ENCODE measurements at regions not wholly inside any gene's neighbourhood (a gene's known extent, or its start where the extent isn't known, plus 50 kb on each side); places are given as distances from the start of the nearest gene placed in this dataset.

DNA sequence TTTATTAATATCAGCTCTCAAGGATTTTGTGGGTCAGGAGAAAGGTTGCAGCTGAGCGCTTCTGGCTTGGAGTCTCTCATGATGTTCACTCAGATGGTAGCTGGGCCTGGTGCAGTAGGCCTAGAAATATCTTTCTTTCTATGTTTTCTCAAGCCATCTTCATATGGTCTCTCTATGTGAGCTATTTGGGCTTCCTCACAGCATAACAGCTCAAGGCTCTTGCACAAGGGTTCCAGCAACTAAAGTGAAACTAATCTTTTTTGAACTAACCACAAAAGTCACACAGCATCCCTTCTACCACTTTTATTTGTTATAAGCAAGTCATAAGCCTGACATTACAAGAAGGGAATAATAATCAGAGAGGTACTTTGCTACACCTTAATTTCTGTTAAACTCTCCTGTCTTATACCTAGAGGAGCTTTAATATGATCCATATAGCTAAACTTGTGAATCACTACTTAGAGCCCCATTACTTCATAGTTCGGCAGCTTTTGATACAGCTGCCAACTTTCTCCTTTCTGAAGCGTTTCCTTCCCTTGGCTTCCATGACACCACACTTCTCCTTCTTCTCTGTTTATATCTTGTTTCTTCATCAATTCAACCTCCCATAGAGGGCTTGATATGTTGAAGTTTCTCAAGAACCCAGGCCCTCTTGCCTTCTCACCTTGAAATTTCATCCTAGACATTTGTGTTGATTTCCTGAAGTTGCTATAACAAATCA is 720.2 kb downstream of the LTN1 start:
- no peak overlapping the region for H3K4me3 ChIP-seq
- TF ChIP-seq POLR2A (IDR thresholded peaks at IDR 0.05) (no peak), POLR2AphosphoS5 (IDR thresholded peaks at IDR 0.05) (no peak), EP300 (IDR thresholded peaks at IDR 0.05) (no peak)
- TF ChIP-seq, protein P1, sequence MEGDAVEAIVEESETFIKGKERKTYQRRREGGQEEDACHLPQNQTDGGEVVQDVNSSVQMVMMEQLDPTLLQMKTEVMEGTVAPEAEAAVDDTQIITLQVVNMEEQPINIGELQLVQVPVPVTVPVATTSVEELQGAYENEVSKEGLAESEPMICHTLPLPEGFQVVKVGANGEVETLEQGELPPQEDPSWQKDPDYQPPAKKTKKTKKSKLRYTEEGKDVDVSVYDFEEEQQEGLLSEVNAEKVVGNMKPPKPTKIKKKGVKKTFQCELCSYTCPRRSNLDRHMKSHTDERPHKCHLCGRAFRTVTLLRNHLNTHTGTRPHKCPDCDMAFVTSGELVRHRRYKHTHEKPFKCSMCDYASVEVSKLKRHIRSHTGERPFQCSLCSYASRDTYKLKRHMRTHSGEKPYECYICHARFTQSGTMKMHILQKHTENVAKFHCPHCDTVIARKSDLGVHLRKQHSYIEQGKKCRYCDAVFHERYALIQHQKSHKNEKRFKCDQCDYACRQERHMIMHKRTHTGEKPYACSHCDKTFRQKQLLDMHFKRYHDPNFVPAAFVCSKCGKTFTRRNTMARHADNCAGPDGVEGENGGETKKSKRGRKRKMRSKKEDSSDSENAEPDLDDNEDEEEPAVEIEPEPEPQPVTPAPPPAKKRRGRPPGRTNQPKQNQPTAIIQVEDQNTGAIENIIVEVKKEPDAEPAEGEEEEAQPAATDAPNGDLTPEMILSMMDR (IDR thresholded peaks at IDR 0.05): no peak
- WGBS, 2 donors (ENCODE audit: low coverage in 1 of 2): 83 to 88% methylated on average over 2 to 3 of the region's 3 CpGs
- H3K9me3 ChIP-seq: no peaks in the 10 kb centered on the region
- no peaks in the 10 kb centered on the region for H3K4me1 ChIP-seq
- no peak overlapping the region for H3K27ac ChIP-seq
- no peak for ATAC-seq
- H3K27me3 ChIP-seq: no peaks in the 10 kb centered on the region
- no peaks in the 10 kb centered on the region for H3K36me3 ChIP-seq

DNA sequence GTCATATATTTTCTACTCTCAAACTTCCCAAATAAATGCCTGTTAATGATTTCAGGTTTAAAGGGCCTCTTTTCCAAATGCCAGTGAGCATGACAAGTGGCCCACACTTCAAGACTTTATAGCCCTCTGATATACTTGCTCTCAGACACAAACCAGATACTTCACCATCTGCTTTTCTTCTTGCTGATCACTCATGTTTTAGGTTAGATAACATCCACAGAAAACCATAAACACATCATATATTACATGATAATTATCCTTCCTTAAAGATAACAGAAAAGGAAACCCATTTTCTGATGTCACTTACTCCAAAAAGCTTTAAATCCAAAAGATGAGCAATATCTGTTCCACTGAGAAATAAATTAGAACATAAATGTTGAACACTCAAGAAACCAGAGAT is 723.5 kb downstream of the LTN1 start:
- no peaks in the 10 kb centered on the region for H3K4me1 ChIP-seq
- no peak overlapping the region for H3K4me3 ChIP-seq
- H3K36me3 ChIP-seq: no peaks in the 10 kb centered on the region
- TF ChIP-seq POLR2A (IDR thresholded peaks at IDR 0.05) (no peak), EP300 (IDR thresholded peaks at IDR 0.05) (no peak), POLR2AphosphoS5 (IDR thresholded peaks at IDR 0.05) (no peak)
- TF ChIP-seq, protein P1 (IDR thresholded peaks at IDR 0.05): no peak
- H3K27ac ChIP-seq: no peak overlapping the region
- ATAC-seq: no peak
- no peaks in the 10 kb centered on the region for H3K27me3 ChIP-seq
- H3K9me3 ChIP-seq: no peaks in the 10 kb centered on the region

DNA sequence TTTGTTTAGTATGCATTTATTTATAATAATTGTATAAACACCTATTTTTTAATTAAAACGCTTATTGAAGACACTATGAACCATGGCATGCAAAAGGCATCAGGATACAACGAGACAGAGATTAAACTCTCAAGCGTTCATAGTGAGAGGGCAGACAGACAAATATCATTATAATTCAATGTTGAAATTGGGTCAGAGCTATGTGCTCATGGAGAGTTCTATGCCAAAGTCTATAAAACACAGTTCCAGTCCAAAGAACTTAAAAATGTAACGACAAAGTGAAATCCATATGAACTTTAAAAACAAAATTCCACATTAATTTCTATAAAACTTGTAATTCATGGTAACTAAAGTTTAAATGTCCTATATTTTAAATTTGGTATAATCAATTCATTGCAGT is 724.0 kb downstream of the LTN1 start:
- no peaks in the 10 kb centered on the region for H3K9me3 ChIP-seq
- WGBS, 2 donors (ENCODE audit: low coverage in 1 of 2): 44 to 61% methylated on average over 4 of the region's 4 CpGs
- no peaks in the 10 kb centered on the region for H3K36me3 ChIP-seq
- no peak for ATAC-seq
- H3K27me3 ChIP-seq: no peaks in the 10 kb centered on the region
- no peak overlapping the region for H3K27ac ChIP-seq
- no peak overlapping the region for H3K4me3 ChIP-seq
- no peak for TF ChIP-seq EP300 (IDR thresholded peaks at IDR 0.05)
- TF ChIP-seq, protein P1 (IDR thresholded peaks at IDR 0.05): no peak
- TF ChIP-seq POLR2AphosphoS5 (IDR thresholded peaks at IDR 0.05): no peak
- no peak for TF ChIP-seq POLR2A (IDR thresholded peaks at IDR 0.05)
- no peaks in the 10 kb centered on the region for H3K4me1 ChIP-seq

DNA sequence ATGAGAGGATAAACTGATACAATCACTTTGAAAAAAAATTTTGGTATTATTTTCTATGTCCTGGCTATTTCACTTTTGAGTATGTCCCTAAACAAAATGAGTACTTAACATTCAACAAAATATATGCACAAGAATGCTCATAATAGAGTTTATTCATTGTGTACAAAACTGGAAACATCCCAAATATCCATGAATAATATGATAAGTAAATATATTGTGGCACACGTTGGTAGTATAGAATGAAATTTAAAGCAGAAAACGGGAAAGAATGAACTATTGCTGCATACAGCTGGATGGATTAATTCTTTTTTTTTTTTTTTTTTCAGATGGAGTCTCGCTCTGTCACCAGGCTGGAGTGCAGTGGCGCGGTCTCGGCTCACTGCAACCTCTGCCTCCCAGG is 725.2 kb downstream of the LTN1 start:
- no peak for ATAC-seq
- Histone ChIP-seq H3K36me3 (no peaks in the 10 kb centered on the region), H3K4me1 (no peaks in the 10 kb centered on the region), H3K9me3 (no peaks in the 10 kb centered on the region), H3K27ac (no peak overlapping the region), H3K27me3 (no peaks in the 10 kb centered on the region), H3K4me3 (no peak overlapping the region)
- WGBS, 2 donors (ENCODE audit: low coverage in 1 of 2): 89 to 90% methylated on average over 6 of the region's 6 CpGs
- TF ChIP-seq POLR2A (IDR thresholded peaks at IDR 0.05) (no peak), POLR2AphosphoS5 (IDR thresholded peaks at IDR 0.05) (no peak), EP300 (IDR thresholded peaks at IDR 0.05) (no peak)
- TF ChIP-seq, protein P1 (IDR thresholded peaks at IDR 0.05): no peak

DNA sequence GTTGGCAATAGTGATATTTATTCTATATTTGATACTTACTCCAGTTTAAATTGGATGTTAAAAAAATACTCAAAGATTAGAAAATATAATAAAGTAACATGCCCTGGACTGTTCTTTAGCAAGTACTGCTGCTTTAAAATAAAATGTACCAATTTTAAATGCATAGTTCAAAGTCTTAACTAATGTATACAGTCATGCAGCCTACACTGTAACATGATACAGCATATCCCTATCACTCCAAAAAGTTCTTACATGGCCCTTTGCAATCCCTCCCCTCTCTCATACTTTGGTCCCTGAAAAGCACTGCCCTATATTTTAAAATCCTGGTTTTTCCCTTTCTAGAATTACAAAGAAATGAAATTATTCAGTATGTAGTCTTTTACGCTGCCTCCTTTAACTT is 726.6 kb downstream of the LTN1 start:
- TF ChIP-seq POLR2AphosphoS5 (IDR thresholded peaks at IDR 0.05) (no peak), POLR2A (IDR thresholded peaks at IDR 0.05) (no peak), EP300 (IDR thresholded peaks at IDR 0.05) (no peak)
- TF ChIP-seq, protein P1 (IDR thresholded peaks at IDR 0.05): no peak
- ATAC-seq: no peak
- Histone ChIP-seq H3K27ac (no peak overlapping the region), H3K27me3 (no peaks in the 10 kb centered on the region), H3K9me3 (no peaks in the 10 kb centered on the region), H3K4me3 (no peak overlapping the region), H3K36me3 (no peaks in the 10 kb centered on the region), H3K4me1 (peaks cover 0 to 7% (median 0%) of the 10 kb centered on the region in 3 donors)
- WGBS, 2 donors (ENCODE audit: low coverage in 1 of 2): 94 to 100% methylated on average over 1 of the region's 1 CpG
